Spleen (tissue), 11 donors: ENCODE measurements at regions not wholly inside any gene's neighbourhood (a gene's known extent, or its start where the extent isn't known, plus 50 kb on each side); places are given as distances from the start of the nearest gene placed in this dataset.

Experiments used
- DNase-seq: peaks from one replicate; pipeline ENCODE4 v3.0.0-alpha.2; 2020
- H3K27ac ChIP-seq, 8 donors: fragments of 200-600 bp; sonication (generic) in 7 of 8; 1 replicate in 4 of 8; 2 replicates in 4 of 8; pipeline versions ENCODE4 v1.5.0 to v1.8.0; 2016 to 2021; ENCODE audit warnings: inconsistent platforms in 4 of 8, mild to moderate bottlenecking in 4 of 8, moderate library complexity in 1 of 8
- H3K27me3 ChIP-seq, 7 donors: fragments of 200-600 bp; sonication (generic) in 6 of 7; replicated peaks in 1 of 7; 1 replicate in 4 of 7; 2 replicates in 3 of 7; pipeline versions ENCODE4 v1.5.0 to v1.8.0; 2016 to 2021; ENCODE audit warnings: inconsistent platforms in 3 of 7, mild to moderate bottlenecking in 1 of 7
- H3K36me3 ChIP-seq, 6 donors: fragments of 200-600 bp; sonication (generic) in 5 of 6; 1 replicate in 4 of 6; 2 replicates in 2 of 6; pipeline versions ENCODE4 v1.5.0 to v1.8.0; 2016 to 2021; ENCODE audit warnings: inconsistent platforms in 2 of 6
- H3K4me1 ChIP-seq, 6 donors: fragments of 200-600 bp; sonication (generic) in 5 of 6; 1 replicate in 3 of 6; 2 replicates in 3 of 6; pipeline versions ENCODE4 v1.5.0 to v1.8.0; 2016 to 2021; ENCODE audit warnings: inconsistent platforms in 3 of 6
- H3K4me3 ChIP-seq, 8 donors: fragments of 200-600 bp; sonication (generic) in 7 of 8; 1 replicate in 4 of 8; 2 replicates in 4 of 8; pipeline versions ENCODE4 v1.5.0 to v1.8.0; 2016 to 2021; ENCODE audit warnings: inconsistent platforms in 4 of 8, mild to moderate bottlenecking in 4 of 8, moderate library complexity in 2 of 8
- H3K9me3 ChIP-seq, 8 donors: fragments of 200-600 bp; sonication (generic) in 7 of 8; 1 replicate in 4 of 8; 2 replicates in 4 of 8; pipeline versions ENCODE4 v1.5.0 to v1.8.0; 2016 to 2021; ENCODE audit warnings: inconsistent platforms in 4 of 8
- POLR2A ChIP-seq, 3 donors: fragments of 450-650 bp; IDR thresholded peaks; one replicate each; pipeline ENCODE4 v1.5.1; 2017; ENCODE audit warnings: antibody characterized with exemption in 3 of 3, mild to moderate bottlenecking in 1 of 3
- POLR2AphosphoS5 ChIP-seq, 3 donors: sonication (generic); formaldehyde crosslinking; IDR thresholded peaks; one replicate each; pipeline ENCODE4 v1.5.1; 2017; ENCODE audit warnings: antibody characterized with exemption in 3 of 3
- WGBS, 5 donors: extraction: QIAGEN DNeasy Blood & Tissue Kit in 3 of 5; methylation state at CpG; one replicate each; pipeline versions ENCODE4 v1.1.5 to v1.1.7; 2013 to 2018; 5-methylcytosine and 5-hydroxymethylcytosine counted together
- intact Hi-C: fragments of 100-400 bp; cut with DNase I; formaldehyde crosslinking; loops from one replicate; pipeline ENCODE4 v1.15.0; 2023; ENCODE audit warnings: low total_unique reads
- TF ChIP-seq, protein P1 (sequence below), 11 experiments: fragments of 200-600 bp in 7 of 11; fragments of 450-650 bp in 4 of 11; sonication (generic) in 4 of 11; IDR thresholded peaks in 8 of 11; conservative IDR thresholded peaks in 3 of 11; 1 replicate in 7 of 11; 2 replicates in 4 of 11; pipeline versions ENCODE4 v1.4.0 to v1.8.0; 2016 to 2021; ENCODE audit warnings: antibody characterized with exemption in 11 of 11, inconsistent platforms in 4 of 11, mild to moderate bottlenecking in 1 of 11
- donor health status: healthy with polysubstance abuse.
- donor health status: DM: no; HTN: no; CAD: no; lungs with moderate emphysema.
- donor health status: DM: no; HTN: no; CAD: no.
- donor health status: Bipolar disorder and iron deficiency.
- donor health status: healthy.
- donor health status: DM: no; HTN: no; CAD: no.
- donor health status: DM: yes; HTN: yes; CAD: no.

DNA sequence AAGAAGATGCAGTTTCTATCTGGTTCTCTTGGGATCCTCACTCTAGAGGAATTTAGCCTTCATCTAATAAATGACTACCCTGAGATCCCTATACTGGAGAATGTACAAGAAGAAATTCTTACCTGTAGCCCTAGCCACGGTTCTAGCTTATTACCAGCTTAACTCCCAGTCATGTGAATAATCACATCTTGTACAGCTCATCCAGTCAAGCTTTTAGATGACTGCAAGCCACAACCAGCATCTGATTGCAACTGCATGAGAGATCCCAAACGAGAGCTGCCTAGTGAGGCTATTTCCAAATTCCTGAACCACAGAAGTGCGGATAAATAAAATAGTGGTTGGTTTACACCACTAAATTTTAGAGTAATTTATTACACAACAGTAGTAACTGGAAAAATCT lies 196.0 kb upstream of the CPHXL start:
- intact Hi-C loops: no loop called here
- 68 to 79% (median 71%) methylated on average over 3 of the region's 3 CpGs for WGBS, 5 donors

DNA sequence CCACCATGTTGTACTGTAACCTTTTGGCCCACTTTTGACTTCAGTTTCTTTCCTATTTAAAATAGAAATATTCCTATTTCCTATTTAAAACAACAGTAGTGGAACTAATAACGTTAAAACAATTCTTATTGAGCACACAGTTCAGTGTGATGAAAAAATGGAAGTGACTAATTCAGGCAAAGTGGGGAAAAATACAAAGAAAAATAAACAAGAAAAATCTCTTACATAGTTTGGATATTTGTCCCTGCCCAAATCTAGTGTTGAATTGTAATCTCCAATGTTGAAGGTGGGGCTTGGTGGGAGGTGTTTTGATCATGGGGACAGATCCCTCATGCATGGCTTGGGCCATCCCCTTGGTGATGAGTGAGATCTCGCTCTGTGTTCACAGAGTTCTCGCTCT lies 198.1 kb upstream of the CPHXL start:
- no peak for DNase-seq
- H3K36me3 ChIP-seq: no peaks in the 10 kb centered on the region
- no peak overlapping the region for H3K4me3 ChIP-seq
- no peaks in the 10 kb centered on the region for H3K27me3 ChIP-seq
- TF ChIP-seq POLR2AphosphoS5 (IDR thresholded peaks at IDR 0.05) (no peak), POLR2A (IDR thresholded peaks at IDR 0.05) (no peak)
- TF ChIP-seq, protein P1, sequence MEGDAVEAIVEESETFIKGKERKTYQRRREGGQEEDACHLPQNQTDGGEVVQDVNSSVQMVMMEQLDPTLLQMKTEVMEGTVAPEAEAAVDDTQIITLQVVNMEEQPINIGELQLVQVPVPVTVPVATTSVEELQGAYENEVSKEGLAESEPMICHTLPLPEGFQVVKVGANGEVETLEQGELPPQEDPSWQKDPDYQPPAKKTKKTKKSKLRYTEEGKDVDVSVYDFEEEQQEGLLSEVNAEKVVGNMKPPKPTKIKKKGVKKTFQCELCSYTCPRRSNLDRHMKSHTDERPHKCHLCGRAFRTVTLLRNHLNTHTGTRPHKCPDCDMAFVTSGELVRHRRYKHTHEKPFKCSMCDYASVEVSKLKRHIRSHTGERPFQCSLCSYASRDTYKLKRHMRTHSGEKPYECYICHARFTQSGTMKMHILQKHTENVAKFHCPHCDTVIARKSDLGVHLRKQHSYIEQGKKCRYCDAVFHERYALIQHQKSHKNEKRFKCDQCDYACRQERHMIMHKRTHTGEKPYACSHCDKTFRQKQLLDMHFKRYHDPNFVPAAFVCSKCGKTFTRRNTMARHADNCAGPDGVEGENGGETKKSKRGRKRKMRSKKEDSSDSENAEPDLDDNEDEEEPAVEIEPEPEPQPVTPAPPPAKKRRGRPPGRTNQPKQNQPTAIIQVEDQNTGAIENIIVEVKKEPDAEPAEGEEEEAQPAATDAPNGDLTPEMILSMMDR (IDR thresholded peaks at IDR 0.05 in 8 of 11, conservative IDR thresholded peaks at IDR 0.05 in 3 of 11): no peak
- 63 to 74% (median 72%) methylated on average over 3 of the region's 3 CpGs for WGBS, 5 donors
- no peak overlapping the region for H3K27ac ChIP-seq
- peaks cover 0 to 20% (median 8%) of the 10 kb centered on the region in 8 donors for H3K9me3 ChIP-seq
- intact Hi-C loops: no loop called here
- H3K4me1 ChIP-seq: no peaks in the 10 kb centered on the region

More for the DNA sequence above, 196.0 kb upstream of the CPHXL start:
- no peak for DNase-seq
- H3K27ac ChIP-seq: no peak overlapping the region
- no peaks in the 10 kb centered on the region for H3K27me3 ChIP-seq
- H3K36me3 ChIP-seq: no peaks in the 10 kb centered on the region
- no peaks in the 10 kb centered on the region for H3K4me1 ChIP-seq
- TF ChIP-seq, protein P1 (IDR thresholded peaks at IDR 0.05 in 8 of 11, conservative IDR thresholded peaks at IDR 0.05 in 3 of 11): no peak
- TF ChIP-seq POLR2A (IDR thresholded peaks at IDR 0.05) (no peak), POLR2AphosphoS5 (IDR thresholded peaks at IDR 0.05) (no peak)
- no peak overlapping the region for H3K4me3 ChIP-seq
- peaks cover 0 to under 1% (median 0%) of the 10 kb centered on the region in 8 donors for H3K9me3 ChIP-seq

DNA sequence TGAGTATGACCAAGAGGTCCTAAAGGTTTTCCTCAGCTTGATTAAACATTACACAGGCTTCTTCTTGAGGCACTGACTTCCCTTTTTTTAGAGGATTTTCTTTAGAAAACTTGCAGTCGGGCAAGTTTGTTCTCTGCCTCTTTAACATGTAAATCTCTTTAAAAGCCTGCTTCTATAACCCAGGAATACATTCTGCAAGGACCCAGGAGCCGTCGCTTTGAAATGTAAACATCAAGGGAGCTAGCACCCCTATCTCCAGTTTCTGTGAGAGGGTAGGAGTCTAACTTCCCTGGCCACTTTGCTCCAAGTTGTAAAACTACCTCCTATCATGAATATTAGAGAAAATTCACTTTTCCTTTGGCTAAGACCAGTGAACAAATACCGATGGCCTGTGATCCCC lies 201.5 kb upstream of the CPHXL start:
- Histone ChIP-seq H3K36me3 (no peaks in the 10 kb centered on the region), H3K4me3 (no peak overlapping the region), H3K9me3 (peaks cover 0 to 36% (median 19%) of the 10 kb centered on the region in 8 donors), H3K27me3 (no peaks in the 10 kb centered on the region), H3K27ac (no peak overlapping the region), H3K4me1 (no peaks in the 10 kb centered on the region)
- WGBS, 5 donors: 23 to 33% (median 24%) methylated on average over 4 of the region's 4 CpGs
- intact Hi-C loops: no loop called here
- no peak for DNase-seq
- TF ChIP-seq POLR2A (IDR thresholded peaks at IDR 0.05) (no peak), POLR2AphosphoS5 (IDR thresholded peaks at IDR 0.05) (no peak)
- TF ChIP-seq, protein P1 (IDR thresholded peaks at IDR 0.05 in 8 of 11, conservative IDR thresholded peaks at IDR 0.05 in 3 of 11): no peak

DNA sequence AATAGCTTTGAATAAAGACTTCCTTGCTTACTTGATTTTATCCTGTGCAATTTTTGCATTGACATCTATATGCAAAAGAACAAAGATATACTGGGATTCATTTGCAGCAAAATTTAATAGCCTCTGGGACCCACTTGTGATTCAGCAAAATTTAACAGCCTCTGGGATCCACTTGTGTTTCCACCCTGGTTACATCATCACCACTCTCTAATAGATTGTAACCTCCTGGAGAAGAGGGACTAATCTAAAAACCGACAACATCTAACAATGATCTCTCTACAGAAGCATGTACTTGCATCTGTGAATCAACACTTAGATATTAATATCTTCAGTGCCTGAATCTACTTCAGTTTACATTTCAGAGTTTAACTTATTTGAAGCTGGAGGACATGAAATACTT lies 202.0 kb upstream of the CPHXL start:
- Histone ChIP-seq H3K4me1 (no peaks in the 10 kb centered on the region), H3K27ac (no peak overlapping the region), H3K9me3 (peaks cover 0 to 36% (median 19%) of the 10 kb centered on the region in 8 donors), H3K4me3 (no peak overlapping the region), H3K27me3 (no peaks in the 10 kb centered on the region), H3K36me3 (no peaks in the 10 kb centered on the region)
- no peak for TF ChIP-seq POLR2AphosphoS5 (IDR thresholded peaks at IDR 0.05)
- TF ChIP-seq, protein P1 (IDR thresholded peaks at IDR 0.05 in 8 of 11, conservative IDR thresholded peaks at IDR 0.05 in 3 of 11): no peak
- no peak for TF ChIP-seq POLR2A (IDR thresholded peaks at IDR 0.05)
- DNase-seq: no peak
- intact Hi-C loops: no loop called here
- 55 to 88% (median 78%) methylated on average over 1 of the region's 1 CpG for WGBS, 5 donors
